Smooth muscle cell (in vitro differentiated cells): ENCODE measurements at regions not wholly inside any gene's neighbourhood (a gene's known extent, or its start where the extent isn't known, plus 50 kb on each side); places are given as distances from the start of the nearest gene placed in this dataset.

Experiments used
- DNase-seq: peaks from one replicate; lab custom pipeline; 2025; ENCODE audit not compliant: unreplicated experiment; lab: John Stamatoyannopoulos, UW
- H2AFZ ChIP-seq: fragments of 200-600 bp; sonication (generic); 2 replicates; pipeline ENCODE4 v1.6.0; 2016; ENCODE audit warnings: antibody characterized with exemption, low read depth, mild to moderate bottlenecking
- H3F3A ChIP-seq: fragments of 200-600 bp; sonication (generic); 2 replicates; pipeline ENCODE4 v1.6.0; 2017; ENCODE audit warnings: antibody characterized with exemption, low read depth
- H3K27ac ChIP-seq: fragments of 200-600 bp; sonication (generic); 2 replicates; pipeline ENCODE4 v1.5.1; 2016; ENCODE audit warnings: low read depth, mild to moderate bottlenecking
- H3K27me3 ChIP-seq: fragments of 200-600 bp; sonication (generic); 2 replicates; pipeline ENCODE4 v1.6.1; 2016; ENCODE audit warnings: low read depth, mild to moderate bottlenecking
- H3K36me3 ChIP-seq: fragments of 200-600 bp; sonication (generic); 2 replicates; pipeline ENCODE4 v1.5.1; 2016; ENCODE audit warnings: low read depth
- H3K4me1 ChIP-seq: fragments of 200-600 bp; sonication (generic); 2 replicates; pipeline ENCODE4 v1.5.1; 2016; ENCODE audit warnings: low read depth
- H3K4me2 ChIP-seq: fragments of 200-600 bp; sonication (generic); 2 replicates; pipeline ENCODE4 v1.6.0; 2016; ENCODE audit warnings: mild to moderate bottlenecking
- H3K4me3 ChIP-seq: fragments of 200-600 bp; sonication (generic); 2 replicates; pipeline ENCODE4 v1.5.1; 2016; ENCODE audit warnings: mild to moderate bottlenecking
- H3K79me2 ChIP-seq: fragments of 200-600 bp; sonication (generic); 2 replicates; pipeline ENCODE4 v1.6.0; 2016; ENCODE audit warnings: low read depth, mild to moderate bottlenecking
- H3K9ac ChIP-seq: fragments of 200-600 bp; sonication (generic); 2 replicates; pipeline ENCODE4 v1.6.0; 2016; ENCODE audit warnings: low read depth
- H3K9me3 ChIP-seq: fragments of 200-600 bp; sonication (generic); replicated peaks from 2 replicates; pipeline ENCODE4 v1.5.1; 2016; ENCODE audit warnings: low read depth
- H4K20me1 ChIP-seq: fragments of 200-600 bp; sonication (generic); 2 replicates; pipeline ENCODE4 v1.6.0; 2016; ENCODE audit warnings: low read depth
- CTCF ChIP-seq: fragments of 200-600 bp; sonication (generic); IDR thresholded peaks from 2 replicates; pipeline ENCODE4 v1.5.1; 2017; ENCODE audit warnings: borderline replicate concordance, mild to moderate bottlenecking, antibody characterized with exemption; ENCODE audit not compliant: insufficient read depth, poor library complexity, severe bottlenecking
- WGBS: methylation state at CpG from one replicate; pipeline ENCODE4 v1.1.7; 2016; ENCODE audit warnings: low lambda C conversion rate; 5-methylcytosine and 5-hydroxymethylcytosine counted together

GRCh38 chr16:49130397-49130796, 151.2 kb downstream of the CBLN1 start:
- Histone ChIP-seq H3K4me2 (no peak overlapping the region), H3K9ac (no peak overlapping the region), H3K9me3 (no peaks in the 10 kb centered on the region), H3F3A (no peaks in the 10 kb centered on the region), H3K27me3 (peaks cover 2% of the 10 kb centered on the region), H2AFZ (no peak overlapping the region), H3K4me3 (no peak overlapping the region), H3K36me3 (no peaks in the 10 kb centered on the region), H4K20me1 (no peaks in the 10 kb centered on the region), H3K79me2 (no peaks in the 10 kb centered on the region), H3K4me1 (no peaks in the 10 kb centered on the region), H3K27ac (no peak overlapping the region)
- 85% methylated on average over 2 of the region's 2 CpGs for WGBS
- no peak for DNase-seq
- TF ChIP-seq CTCF = no peak

GRCh38 chr16:49129935-49130334, 151.7 kb downstream of the CBLN1 start:
- Histone ChIP-seq H3K36me3 (no peaks in the 10 kb centered on the region), H3F3A (no peaks in the 10 kb centered on the region), H3K4me1 (no peaks in the 10 kb centered on the region), H3K4me3 (no peak overlapping the region), H3K27me3 (peaks cover 2% of the 10 kb centered on the region), H3K27ac (no peak overlapping the region), H4K20me1 (no peaks in the 10 kb centered on the region), H3K9me3 (no peaks in the 10 kb centered on the region), H3K9ac (no peak overlapping the region), H3K4me2 (no peak overlapping the region), H3K79me2 (no peaks in the 10 kb centered on the region), H2AFZ (no peak overlapping the region)
- whole genome bisulfite sequencing = 83% methylated on average over 1 of the region's 1 CpG
- DNase-seq = no peak
- TF ChIP-seq CTCF = no peak

GRCh38 chr16:49128740-49129139, 152.9 kb downstream of the CBLN1 start:
- H3K9me3 ChIP-seq = no peaks in the 10 kb centered on the region
- H3K27ac ChIP-seq = no peak overlapping the region
- no peak overlapping the region for H2AFZ ChIP-seq
- H4K20me1 ChIP-seq = no peaks in the 10 kb centered on the region
- H3F3A ChIP-seq = no peaks in the 10 kb centered on the region
- H3K36me3 ChIP-seq = no peaks in the 10 kb centered on the region
- no peaks in the 10 kb centered on the region for H3K79me2 ChIP-seq
- WGBS = 71% methylated on average over 2 of the region's 2 CpGs
- no peak overlapping the region for H3K4me2 ChIP-seq
- peaks cover 2% of the 10 kb centered on the region for H3K27me3 ChIP-seq
- TF ChIP-seq CTCF = no peak
- H3K9ac ChIP-seq = no peak overlapping the region
- H3K4me3 ChIP-seq = no peak overlapping the region
- no peaks in the 10 kb centered on the region for H3K4me1 ChIP-seq
- DNase-seq = no peak

GRCh38 chr16:49127103-49127502, 154.5 kb downstream of the CBLN1 start:
- WGBS = 58% methylated on average over 1 of the region's 1 CpG
- Histone ChIP-seq H3F3A (no peaks in the 10 kb centered on the region), H3K9me3 (no peaks in the 10 kb centered on the region), H3K4me1 (no peaks in the 10 kb centered on the region), H3K27ac (no peak overlapping the region), H3K27me3 (peaks cover 6% of the 10 kb centered on the region), H3K36me3 (no peaks in the 10 kb centered on the region), H3K4me3 (no peak overlapping the region), H4K20me1 (no peaks in the 10 kb centered on the region), H2AFZ (no peak overlapping the region), H3K79me2 (no peaks in the 10 kb centered on the region), H3K9ac (no peak overlapping the region), H3K4me2 (no peak overlapping the region)
- DNase-seq = no peak
- TF ChIP-seq CTCF = no peak
